ENCODE measurements at regions not wholly inside any gene's neighbourhood (a gene's known extent, or its start where the extent isn't known, plus 50 kb on each side); places are given as distances from the start of the nearest gene placed in this dataset.

DNA sequence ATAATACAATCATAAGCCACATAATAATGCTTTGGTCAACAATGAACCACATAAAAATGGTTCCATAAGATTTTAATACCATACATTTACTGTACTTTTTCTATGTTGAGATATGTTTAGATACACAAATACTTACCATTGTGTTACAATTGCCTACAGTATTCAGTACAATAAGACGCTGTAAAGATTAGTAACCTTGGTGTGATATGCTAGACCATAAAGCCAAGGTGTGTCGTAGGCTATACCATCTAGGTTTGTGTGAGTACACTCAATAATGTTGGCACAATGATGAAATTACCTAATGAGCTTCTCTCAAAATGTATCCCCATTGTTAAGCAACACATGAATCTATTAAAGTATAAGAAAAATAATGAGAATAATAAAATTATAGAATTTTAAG lies 662.3 kb downstream of the SATB2 start:
- TF ChIP-seq CTCF (IDR thresholded peaks at IDR 0.05) (no peak), POLR2A (IDR thresholded peaks at IDR 0.05) (no peak), POLR2AphosphoS5 (IDR thresholded peaks at IDR 0.05) (no peak)

All from sigmoid colon (tissue), 4 donors.